ENCODE measurements at regions not wholly inside any gene's neighbourhood (a gene's known extent, or its start where the extent isn't known, plus 50 kb on each side); places are given as distances from the start of the nearest gene placed in this dataset.
"Not testable (repeated sequence)": the region's sequence is repeated elsewhere in the genome, so short reads cannot be mapped to it uniquely, and the experiment has no call there.

DNA sequence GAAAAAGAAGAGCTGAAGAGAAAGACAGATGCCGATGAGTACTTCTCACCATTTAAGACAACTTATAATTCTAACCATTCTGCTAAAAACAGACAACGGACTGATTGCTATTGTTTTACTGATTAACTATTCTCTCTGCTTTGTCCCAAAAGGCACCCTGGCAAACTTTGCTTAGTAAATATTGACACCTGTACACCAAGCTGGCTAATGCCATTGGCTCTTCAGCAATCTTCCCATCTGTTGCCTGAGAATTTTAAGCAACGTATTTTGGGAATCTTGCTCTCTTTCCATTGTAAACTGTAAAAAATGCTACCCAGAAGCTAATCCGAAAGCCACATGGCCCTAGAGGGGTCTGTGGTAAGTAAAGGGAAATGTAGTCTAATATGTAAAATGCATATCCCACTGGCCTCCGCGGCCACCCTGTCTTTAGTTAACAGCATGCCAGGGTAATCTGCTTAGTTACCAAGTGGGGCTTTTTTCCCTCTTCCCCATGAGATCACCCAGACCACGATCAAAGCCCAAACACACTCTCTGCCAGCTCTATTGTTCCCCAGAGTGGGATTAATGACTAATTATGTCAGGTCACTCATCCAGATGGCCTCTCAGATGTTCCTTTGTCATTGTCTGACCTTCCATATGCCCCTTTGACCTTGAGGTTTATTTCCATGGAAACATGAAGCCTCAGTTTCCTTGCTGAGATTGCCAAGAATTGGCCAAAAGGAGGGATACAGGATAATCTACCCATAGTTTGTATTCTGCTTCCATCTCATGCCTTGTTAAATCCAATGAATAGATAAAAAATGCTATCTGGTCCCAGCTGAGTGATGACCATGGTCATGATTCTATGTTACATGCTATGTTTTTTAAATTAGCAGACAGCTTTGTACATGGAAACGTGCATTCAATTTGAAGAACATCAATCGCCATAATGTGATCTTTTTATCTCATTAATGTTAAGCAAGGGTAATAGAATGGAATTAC lies 216.4 kb upstream of the MCHR2 start:
- TF ChIP-seq JUND (IDR thresholded peaks at IDR 0.05; ENCODE audit: low read depth) = no peak
- in situ Hi-C loops (cut with HindIII; ENCODE audit: low pct_unique_long_range_greater_than_20kb, low sequenced_read_pairs) = no loop called here
- DNase-seq (ENCODE audit: low read depth in 1 of 2, low spot score in 1 of 2) = no peak

DNA sequence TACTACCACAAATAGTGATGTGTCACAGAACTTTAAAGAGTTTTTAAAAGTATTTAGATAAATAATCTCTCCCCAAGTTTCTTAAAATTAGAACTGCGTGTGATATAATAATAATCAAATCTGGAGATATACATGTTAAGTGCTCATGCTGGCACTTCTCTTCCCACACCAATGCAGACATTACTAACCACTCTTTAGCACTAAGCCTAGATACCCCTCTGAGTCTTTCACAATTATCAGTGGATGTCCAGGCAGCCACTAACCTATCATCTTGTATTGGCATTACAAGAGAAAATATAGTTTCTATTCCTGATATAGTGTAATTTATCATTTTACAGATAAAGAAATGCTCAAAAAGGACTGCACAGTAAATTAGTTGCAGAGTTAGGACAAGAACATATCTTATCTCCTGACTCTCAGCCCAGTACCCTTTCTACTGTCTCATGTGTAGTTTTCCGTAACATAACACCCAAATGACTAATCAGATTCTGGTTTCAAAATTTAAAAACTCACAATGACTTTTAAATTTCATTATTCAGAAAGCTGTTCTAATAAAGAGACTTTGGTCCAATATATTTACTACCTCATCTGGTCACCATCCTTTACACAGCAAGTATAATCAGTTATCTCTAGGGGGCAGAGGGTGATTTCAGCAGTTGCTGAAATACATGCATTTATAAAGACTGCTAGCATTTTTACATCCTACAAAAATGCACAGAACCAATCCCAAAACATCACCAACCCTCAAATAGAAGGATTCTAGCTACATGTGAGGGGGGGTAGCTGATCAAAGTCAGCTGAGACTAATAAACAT lies 215.5 kb upstream of the MCHR2 start:
- no peak for DNase-seq (ENCODE audit: low read depth in 1 of 2, low spot score in 1 of 2)
- in situ Hi-C loops (cut with HindIII; ENCODE audit: low pct_unique_long_range_greater_than_20kb, low sequenced_read_pairs) = no loop called here
- no peak for TF ChIP-seq JUND (IDR thresholded peaks at IDR 0.05; ENCODE audit: low read depth)

DNA sequence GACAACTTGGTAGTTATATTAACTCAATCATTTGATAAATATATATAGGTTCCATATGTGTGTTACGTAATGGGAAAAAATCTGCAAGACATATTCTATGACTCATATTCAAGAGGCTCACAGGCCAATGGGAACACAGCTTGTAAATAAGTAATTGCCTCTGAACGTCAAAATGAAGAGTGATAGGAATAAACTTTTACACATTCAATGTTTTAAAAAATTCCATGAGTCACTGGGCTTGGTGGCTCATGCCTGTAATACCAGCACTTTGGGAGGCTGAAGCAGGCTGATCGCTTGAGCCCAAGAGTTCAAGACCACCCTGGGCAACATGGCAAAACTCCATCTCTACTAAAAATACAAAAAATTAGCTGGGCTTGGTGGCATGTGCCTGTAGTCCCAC lies 209.4 kb upstream of the MCHR2 start:
- in situ Hi-C loops (cut with HindIII; ENCODE audit: low pct_unique_long_range_greater_than_20kb, low sequenced_read_pairs) = no loop called here
- no peak for TF ChIP-seq JUND (IDR thresholded peaks at IDR 0.05; ENCODE audit: low read depth)
- DNase-seq (ENCODE audit: low read depth in 1 of 2, low spot score in 1 of 2) = no peak

DNA sequence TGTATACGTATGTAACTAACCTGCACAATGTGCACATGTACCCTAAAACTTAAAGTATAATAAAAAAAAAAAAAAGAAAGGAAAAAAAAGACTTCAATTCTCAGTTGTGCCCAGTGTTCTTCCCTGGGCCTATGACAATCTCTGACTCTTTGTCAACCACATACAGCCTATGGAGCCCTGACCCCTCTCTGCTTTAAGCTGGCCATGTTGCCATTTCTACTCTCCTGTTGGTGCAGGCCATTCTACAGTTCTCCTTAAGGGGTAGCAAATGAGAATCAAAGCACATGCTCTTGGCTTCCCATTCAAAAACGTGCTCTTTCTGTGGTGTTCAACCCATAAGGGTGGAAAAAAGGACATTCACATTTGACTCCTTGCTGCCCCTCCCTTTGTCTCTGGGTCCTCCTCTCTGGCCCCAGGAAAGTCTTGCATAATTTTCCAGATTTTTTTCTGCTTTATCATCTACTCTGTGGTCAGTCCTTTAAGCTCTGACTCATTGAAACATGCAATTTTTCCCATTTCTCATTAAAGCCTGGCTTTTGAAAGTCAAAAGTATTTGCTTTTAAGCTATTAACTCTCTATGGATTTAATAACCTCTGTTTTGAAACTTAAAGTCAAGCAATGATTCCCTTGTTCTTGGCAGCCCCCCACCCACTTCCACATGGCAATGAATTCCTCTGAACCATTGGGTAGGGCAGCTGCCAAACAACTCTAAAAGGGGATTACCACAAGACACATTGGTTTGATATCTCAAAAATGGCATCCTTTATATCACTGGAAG lies 208.6 kb upstream of the MCHR2 start:
- in situ Hi-C loops (cut with HindIII; ENCODE audit: low pct_unique_long_range_greater_than_20kb, low sequenced_read_pairs) = no loop called here
- TF ChIP-seq JUND (IDR thresholded peaks at IDR 0.05; ENCODE audit: low read depth) = no peak
- DNase-seq (ENCODE audit: low read depth in 1 of 2, low spot score in 1 of 2) = no peak

GRCh38 chr6:100196214-100196982 lies 202.4 kb upstream of the MCHR2 start:
- in situ Hi-C loops (cut with HindIII; ENCODE audit: low pct_unique_long_range_greater_than_20kb, low sequenced_read_pairs); DNase-seq (ENCODE audit: low read depth in 1 of 2, low spot score in 1 of 2): not testable (repeated sequence)

- in situ Hi-C loops (cut with HindIII; ENCODE audit: low pct_unique_long_range_greater_than_20kb, low sequenced_read_pairs); DNase-seq (ENCODE audit: low read depth in 1 of 2, low spot score in 1 of 2): not testable (repeated sequence)
Observed at GRCh38 chr6:100195244-100195643, 201.2 kb upstream of the MCHR2 start.

DNA sequence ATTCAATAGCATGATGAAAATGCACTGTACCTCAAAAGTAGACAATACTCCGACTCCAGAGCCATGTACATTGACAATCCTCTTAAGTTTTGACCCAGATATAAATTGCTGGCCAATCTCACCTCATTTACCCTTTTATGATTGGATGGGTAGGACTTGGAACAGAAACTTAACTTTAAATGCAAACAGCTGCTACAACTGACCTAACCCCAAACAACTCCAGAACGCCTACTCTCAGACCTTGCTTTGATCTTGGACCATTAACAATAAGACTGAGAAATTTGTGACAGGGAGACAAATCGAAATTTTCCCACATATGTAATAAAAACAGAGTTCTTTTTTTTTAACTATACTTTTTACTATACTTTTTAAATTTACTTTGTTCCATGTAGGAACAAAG lies 200.5 kb upstream of the MCHR2 start:
- in situ Hi-C loops (cut with HindIII; ENCODE audit: low pct_unique_long_range_greater_than_20kb, low sequenced_read_pairs) = no loop called here

DNA sequence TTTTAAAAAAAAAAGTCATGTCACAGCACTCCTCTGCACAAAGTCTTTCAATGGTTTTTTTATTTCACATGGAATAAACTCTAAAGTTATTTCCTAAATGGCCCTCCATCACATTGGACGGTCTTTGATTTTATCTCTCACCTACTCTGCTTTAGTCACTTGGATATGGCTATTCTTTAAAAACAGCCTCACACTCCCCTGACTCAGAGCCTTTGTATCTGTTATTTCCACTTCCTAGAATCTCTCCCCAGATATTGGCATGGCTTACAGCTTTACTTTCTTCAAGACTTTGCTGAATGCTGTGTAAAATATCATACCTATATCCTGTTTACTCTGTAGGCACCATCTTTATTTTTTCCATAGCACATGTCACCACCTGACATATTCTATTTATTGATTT lies 194.7 kb upstream of the MCHR2 start:
- no peak for TF ChIP-seq JUND (IDR thresholded peaks at IDR 0.05; ENCODE audit: low read depth)
- in situ Hi-C loops (cut with HindIII; ENCODE audit: low pct_unique_long_range_greater_than_20kb, low sequenced_read_pairs) = no loop called here
- DNase-seq (ENCODE audit: low read depth in 1 of 2, low spot score in 1 of 2) = no peak

More for the DNA sequence above, 200.5 kb upstream of the MCHR2 start:
- no peak for TF ChIP-seq JUND (IDR thresholded peaks at IDR 0.05; ENCODE audit: low read depth)
- DNase-seq (ENCODE audit: low read depth in 1 of 2, low spot score in 1 of 2) = no peak

GRCh38 chr6:100186552-100186951 lies 192.5 kb upstream of the MCHR2 start:
- in situ Hi-C loops (cut with HindIII; ENCODE audit: low pct_unique_long_range_greater_than_20kb, low sequenced_read_pairs) = no loop called here
- no peak for TF ChIP-seq JUND (IDR thresholded peaks at IDR 0.05; ENCODE audit: low read depth)
- no peak for DNase-seq (ENCODE audit: low read depth in 1 of 2, low spot score in 1 of 2)

DNA sequence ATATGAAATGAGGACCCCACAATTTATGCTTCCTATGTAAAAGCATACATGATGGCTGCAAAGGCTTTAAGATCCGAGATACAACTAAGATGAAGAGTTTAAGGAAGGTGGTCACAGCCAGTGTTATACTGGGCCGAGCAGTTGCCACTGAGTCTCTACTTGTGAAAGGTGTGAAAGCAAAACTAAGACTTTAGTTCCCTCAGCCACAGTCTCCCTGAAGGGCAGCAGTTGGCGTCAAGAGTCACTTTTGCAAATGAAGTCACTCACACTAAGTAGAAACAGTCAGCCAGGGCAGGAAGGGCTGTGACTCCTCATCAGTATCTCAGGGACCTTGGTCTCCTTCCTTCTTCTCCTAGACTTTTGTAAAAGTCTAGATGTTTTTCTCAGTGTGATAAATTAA lies 191.6 kb upstream of the MCHR2 start:
- no peak for DNase-seq (ENCODE audit: low read depth in 1 of 2, low spot score in 1 of 2)
- in situ Hi-C loops (cut with HindIII; ENCODE audit: low pct_unique_long_range_greater_than_20kb, low sequenced_read_pairs) = no loop called here
- TF ChIP-seq JUND (IDR thresholded peaks at IDR 0.05; ENCODE audit: low read depth) = no peak

DNA sequence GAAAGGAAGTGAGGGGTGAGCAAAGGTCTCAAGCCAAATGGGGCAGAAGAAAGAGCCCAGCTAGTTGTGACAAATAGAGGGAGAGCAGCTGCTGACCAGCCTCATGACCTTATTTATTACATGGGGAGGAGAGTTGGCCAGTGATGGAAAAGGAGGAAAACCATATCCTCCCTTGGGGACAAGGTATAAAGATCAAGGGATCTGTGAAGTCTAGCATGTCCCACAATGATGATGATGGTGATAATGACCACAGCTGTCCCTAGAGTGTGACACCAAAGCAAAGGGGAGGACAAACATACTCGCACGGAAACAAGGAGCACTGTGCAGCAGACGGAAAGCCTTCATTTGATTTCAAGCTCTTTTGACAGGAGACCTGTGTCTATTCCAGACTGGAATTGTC lies 190.4 kb upstream of the MCHR2 start:
- in situ Hi-C loops (cut with HindIII; ENCODE audit: low pct_unique_long_range_greater_than_20kb, low sequenced_read_pairs) = no loop called here
- no peak for TF ChIP-seq JUND (IDR thresholded peaks at IDR 0.05; ENCODE audit: low read depth)
- no peak for DNase-seq (ENCODE audit: low read depth in 1 of 2, low spot score in 1 of 2)

DNA sequence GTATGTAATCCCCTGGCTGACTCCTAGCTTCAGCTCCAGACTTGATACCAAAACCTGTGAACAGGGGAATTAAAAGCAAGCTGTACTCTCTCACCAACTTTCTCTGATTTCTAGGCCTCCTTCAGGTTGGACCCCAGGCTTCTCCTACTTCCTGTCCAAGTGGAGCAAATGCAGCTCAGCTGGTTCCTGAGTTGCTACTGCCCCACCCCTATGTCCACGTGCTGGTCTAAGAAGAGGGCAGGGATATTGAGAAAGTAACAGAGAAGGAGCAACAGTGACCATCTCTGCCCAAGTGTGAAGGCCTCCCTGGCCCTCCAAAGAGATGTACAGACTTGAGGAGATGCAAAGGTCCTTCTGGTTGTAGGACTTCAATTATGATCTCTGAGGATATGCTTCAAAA lies 188.3 kb upstream of the MCHR2 start:
- no peak for TF ChIP-seq JUND (IDR thresholded peaks at IDR 0.05; ENCODE audit: low read depth)
- in situ Hi-C loops (cut with HindIII; ENCODE audit: low pct_unique_long_range_greater_than_20kb, low sequenced_read_pairs) = no loop called here
- DNase-seq (ENCODE audit: low read depth in 1 of 2, low spot score in 1 of 2) = no peak

All from T47D (cell line).